Endothelial cell of umbilical vein (primary cell): ENCODE measurements at regions not wholly inside any gene's neighbourhood (a gene's known extent, or its start where the extent isn't known, plus 50 kb on each side); places are given as distances from the start of the nearest gene placed in this dataset.

Experiments used
- CTCF ChIP-seq, 2 donors: IDR thresholded peaks; 1 replicate in 1 of 2; 2 replicates in 1 of 2; pipeline ENCODE4 v1.5.1; 2011; ENCODE audit warnings: low read length in 2 of 2, mild to moderate bottlenecking in 2 of 2, moderate library complexity in 2 of 2, control low read depth in 1 of 2, inconsistent platforms in 1 of 2, low read depth in 1 of 2; ENCODE audit not compliant: insufficient read depth in 1 of 2; ENCODE audit errors: extremely low read depth in 1 of 2
- EZH2 ChIP-seq: IDR thresholded peaks from 2 replicates; pipeline ENCODE4 v1.6.1; 2012; ENCODE audit warnings: borderline replicate concordance, low read depth, mild to moderate bottlenecking, moderate library complexity, low read length, inconsistent platforms; ENCODE audit not compliant: severe bottlenecking
- FOS ChIP-seq: IDR thresholded peaks from 2 replicates; pipeline ENCODE4 v1.6.1; 2011; ENCODE audit warnings: mild to moderate bottlenecking, low read length, moderate library complexity, borderline replicate concordance; ENCODE audit not compliant: insufficient read depth
- MAX ChIP-seq: IDR thresholded peaks from 2 replicates; pipeline ENCODE4 v1.6.1; 2011; ENCODE audit not compliant: insufficient read depth, insufficient read length
- POLR2A ChIP-seq: IDR thresholded peaks from 2 replicates; pipeline ENCODE4 v1.6.1; 2012; ENCODE audit warnings: low read depth, mild to moderate bottlenecking, control low read depth, low read length
- POLR2AphosphoS5 ChIP-seq: IDR thresholded peaks from 2 replicates; pipeline ENCODE4 v1.6.1; 2012; ENCODE audit warnings: low read depth, mild to moderate bottlenecking, control low read depth, low read length, moderate library complexity; ENCODE audit not compliant: insufficient read depth

- TF ChIP-seq CTCF (IDR thresholded peaks at IDR 0.05; ENCODE audit: extremely low read depth in 1 of 2, insufficient read depth in 1 of 2, low read depth in 1 of 2, low read length in 2 of 2) (no peak), MAX (no peak), POLR2A (no peak), EZH2 (no peak), POLR2AphosphoS5 (no peak), FOS (no peak)
Measured at GRCh38 chr4:152070854-152071253, 310.0 kb upstream of the GATB start.
